Upper lobe of left lung (tissue), 6 donors: ENCODE measurements at regions not wholly inside any gene's neighbourhood (a gene's known extent, or its start where the extent isn't known, plus 50 kb on each side); places are given as distances from the start of the nearest gene placed in this dataset.

Experiments used
- ATAC-seq, 2 donors: fragments of 200-7000 bp; cut with Tn5 transposase; one replicate each; pipeline ENCODE4 v1.9.1; 2022; ENCODE audit warnings: mild to moderate bottlenecking in 2 of 2, moderate library complexity in 2 of 2; ENCODE audit not compliant: low FRiP score in 2 of 2
- DNase-seq, 2 donors: peaks; one replicate each; pipeline ENCODE4 v3.0.0-alpha.2; 2019 to 2020
- H3K27ac ChIP-seq, 4 donors: fragments of 200-600 bp; sonication (generic); one replicate each; pipeline ENCODE4 v1.5.1; 2016 to 2019
- H3K27me3 ChIP-seq, 4 donors: fragments of 200-600 bp; sonication (generic); one replicate each; pipeline ENCODE4 v1.5.1; 2017 to 2019
- H3K36me3 ChIP-seq, 4 donors: fragments of 200-600 bp; sonication (generic); one replicate each; pipeline ENCODE4 v1.5.1; 2016 to 2019
- H3K4me1 ChIP-seq, 4 donors: fragments of 200-600 bp; sonication (generic); one replicate each; pipeline ENCODE4 v1.5.1; 2018 to 2019
- H3K4me3 ChIP-seq, 4 donors: fragments of 200-600 bp; sonication (generic); one replicate each; pipeline ENCODE4 v1.5.1; 2017 to 2019; ENCODE audit warnings: mild to moderate bottlenecking in 2 of 4, moderate library complexity in 1 of 4
- H3K9me3 ChIP-seq, 4 donors: fragments of 200-600 bp; sonication (generic); one replicate each; pipeline ENCODE4 v1.5.1; 2018 to 2019
- EP300 ChIP-seq, 4 donors: sonication (generic); formaldehyde crosslinking; IDR thresholded peaks; one replicate each; pipeline ENCODE4 v1.5.1; 2017; ENCODE audit warnings: antibody characterized with exemption in 4 of 4, control low read depth in 2 of 4
- POLR2A ChIP-seq, 4 donors: fragments of 450-650 bp; IDR thresholded peaks; one replicate each; pipeline ENCODE4 v1.5.1; 2016 to 2017; ENCODE audit warnings: antibody characterized with exemption in 4 of 4, mild to moderate bottlenecking in 2 of 4
- POLR2AphosphoS5 ChIP-seq, 2 donors: sonication (generic); formaldehyde crosslinking; IDR thresholded peaks; one replicate each; pipeline ENCODE4 v1.5.1; 2017; ENCODE audit warnings: antibody characterized with exemption in 2 of 2
- WGBS, 2 donors: methylation state at CpG; one replicate each; pipeline ENCODE4 v1.1.5; 2017 to 2018; 5-methylcytosine and 5-hydroxymethylcytosine counted together
- TF ChIP-seq, protein P1 (sequence below), 6 experiments: fragments of 450-650 bp in 4 of 6; fragments of 200-600 bp in 2 of 6; sonication (generic) in 2 of 6; IDR thresholded peaks; one replicate each; pipeline ENCODE4 v1.5.1; 2016 to 2019; ENCODE audit warnings: antibody characterized with exemption in 6 of 6
- donor health status: DM: no; HTN: no; CAD: no; lungs with moderate emphysema.
- donor health status: DM: no; HTN: yes; CAD: no; lungs with severe emphysema.

DNA sequence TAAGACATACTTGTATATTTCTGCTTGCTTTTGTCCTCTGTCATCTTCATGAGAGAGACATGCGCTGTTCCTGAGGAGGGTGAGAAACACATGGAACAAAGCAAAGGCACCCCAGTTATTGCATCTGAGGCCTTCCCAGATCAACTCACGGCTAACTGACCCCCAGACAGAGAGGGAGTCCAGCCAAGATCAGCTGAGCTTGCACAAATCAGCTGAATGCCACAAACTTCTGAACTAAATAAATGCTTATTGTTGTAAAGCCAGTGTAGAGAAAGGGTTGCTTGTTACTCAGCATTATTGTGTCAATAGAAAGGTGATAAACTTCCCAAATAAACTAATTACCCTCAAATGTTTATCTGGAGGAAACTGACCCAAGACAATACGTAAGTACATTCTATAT, 163.8 kb downstream of the BTC start:
- WGBS, 2 donors, result 86 to 92% methylated on average over 3 of the region's 3 CpGs
- no peak for TF ChIP-seq POLR2A (IDR thresholded peaks at IDR 0.05)
- TF ChIP-seq EP300 (IDR thresholded peaks at IDR 0.05), result no peak
- TF ChIP-seq POLR2AphosphoS5 (IDR thresholded peaks at IDR 0.05), result no peak
- TF ChIP-seq, protein P1, sequence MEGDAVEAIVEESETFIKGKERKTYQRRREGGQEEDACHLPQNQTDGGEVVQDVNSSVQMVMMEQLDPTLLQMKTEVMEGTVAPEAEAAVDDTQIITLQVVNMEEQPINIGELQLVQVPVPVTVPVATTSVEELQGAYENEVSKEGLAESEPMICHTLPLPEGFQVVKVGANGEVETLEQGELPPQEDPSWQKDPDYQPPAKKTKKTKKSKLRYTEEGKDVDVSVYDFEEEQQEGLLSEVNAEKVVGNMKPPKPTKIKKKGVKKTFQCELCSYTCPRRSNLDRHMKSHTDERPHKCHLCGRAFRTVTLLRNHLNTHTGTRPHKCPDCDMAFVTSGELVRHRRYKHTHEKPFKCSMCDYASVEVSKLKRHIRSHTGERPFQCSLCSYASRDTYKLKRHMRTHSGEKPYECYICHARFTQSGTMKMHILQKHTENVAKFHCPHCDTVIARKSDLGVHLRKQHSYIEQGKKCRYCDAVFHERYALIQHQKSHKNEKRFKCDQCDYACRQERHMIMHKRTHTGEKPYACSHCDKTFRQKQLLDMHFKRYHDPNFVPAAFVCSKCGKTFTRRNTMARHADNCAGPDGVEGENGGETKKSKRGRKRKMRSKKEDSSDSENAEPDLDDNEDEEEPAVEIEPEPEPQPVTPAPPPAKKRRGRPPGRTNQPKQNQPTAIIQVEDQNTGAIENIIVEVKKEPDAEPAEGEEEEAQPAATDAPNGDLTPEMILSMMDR (IDR thresholded peaks at IDR 0.05), result no peak
- DNase-seq, result no peak
- no peaks in the 10 kb centered on the region for H3K27me3 ChIP-seq
- no peaks in the 10 kb centered on the region for H3K36me3 ChIP-seq
- ATAC-seq, result no peak
- no peaks in the 10 kb centered on the region for H3K9me3 ChIP-seq
- no peak overlapping the region for H3K4me3 ChIP-seq
- H3K27ac ChIP-seq, result no peak overlapping the region
- peaks cover 5 to 14% (median 13%) of the 10 kb centered on the region in 4 donors for H3K4me1 ChIP-seq

- Histone ChIP-seq H3K9me3 (no peaks in the 10 kb centered on the region), H3K27ac (no peak overlapping the region), H3K27me3 (no peaks in the 10 kb centered on the region), H3K36me3 (no peaks in the 10 kb centered on the region), H3K4me3 (no peak overlapping the region), H3K4me1 (peaks cover 5 to 14% (median 8%) of the 10 kb centered on the region in 4 donors)
- WGBS, 2 donors, result 83 to 89% methylated on average over 2 of the region's 2 CpGs
- TF ChIP-seq, protein P1 (IDR thresholded peaks at IDR 0.05), result no peak
- TF ChIP-seq POLR2AphosphoS5 (IDR thresholded peaks at IDR 0.05), result no peak
- TF ChIP-seq POLR2A (IDR thresholded peaks at IDR 0.05), result no peak
- ATAC-seq, result no peak
- DNase-seq, result no peak
Measured at GRCh38 chr4:74631338-74631737, 163.0 kb downstream of the BTC start.

- H3K27me3 ChIP-seq, result no peaks in the 10 kb centered on the region
- no peak overlapping the region for H3K27ac ChIP-seq
- no peak overlapping the region for H3K4me3 ChIP-seq
- peaks cover 5 to 14% (median 8%) of the 10 kb centered on the region in 4 donors for H3K4me1 ChIP-seq
- TF ChIP-seq EP300 (IDR thresholded peaks at IDR 0.05), result no peak
- TF ChIP-seq POLR2A (IDR thresholded peaks at IDR 0.05), result no peak
- TF ChIP-seq, protein P1 (IDR thresholded peaks at IDR 0.05), result no peak
- no peak for ATAC-seq
- H3K9me3 ChIP-seq, result no peaks in the 10 kb centered on the region
- H3K36me3 ChIP-seq, result no peaks in the 10 kb centered on the region
- no peak for DNase-seq
Measured at GRCh38 chr4:74631988-74632387, 162.3 kb downstream of the BTC start.

DNA sequence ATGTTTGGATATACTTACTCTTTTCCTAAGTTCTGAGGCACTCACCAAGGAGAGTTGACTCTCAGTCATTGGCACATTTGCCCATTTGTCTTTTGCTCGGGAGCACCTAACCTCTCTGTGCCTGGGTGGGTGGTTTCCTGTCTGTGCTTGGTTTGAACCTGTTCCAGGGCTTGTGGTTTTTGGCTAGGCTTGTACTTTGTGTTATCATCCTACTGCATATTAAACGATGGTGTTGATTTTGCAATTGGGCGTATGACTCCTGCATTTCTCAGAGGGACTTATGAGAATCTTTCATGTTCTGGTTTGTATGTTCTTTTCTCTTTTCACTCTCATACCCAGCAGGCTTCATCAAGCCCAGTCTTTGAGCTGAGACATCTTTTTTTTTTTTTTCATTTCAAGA, 161.7 kb downstream of the BTC start:
- Histone ChIP-seq H3K9me3 (no peaks in the 10 kb centered on the region), H3K4me1 (peaks cover 5 to 14% (median 6%) of the 10 kb centered on the region in 4 donors), H3K27ac (no peak overlapping the region), H3K27me3 (no peaks in the 10 kb centered on the region), H3K4me3 (no peak overlapping the region), H3K36me3 (no peaks in the 10 kb centered on the region)
- peak in 1 of 2 donors; percentile 83 for ATAC-seq
- TF ChIP-seq POLR2AphosphoS5 (IDR thresholded peaks at IDR 0.05) (peak; percentile 29 to 47), POLR2A (IDR thresholded peaks at IDR 0.05) (no peak), EP300 (IDR thresholded peaks at IDR 0.05) (peak in 1 of 4 donors; percentile 39)
- TF ChIP-seq, protein P1 (IDR thresholded peaks at IDR 0.05), result no peak
- WGBS, 2 donors, result 5 to 14% methylated on average over 3 of the region's 3 CpGs
- DNase-seq, result peak in 1 of 2 donors; percentile 65

- Histone ChIP-seq H3K9me3 (no peaks in the 10 kb centered on the region), H3K36me3 (no peaks in the 10 kb centered on the region), H3K4me1 (peaks cover 5 to 14% (median 8%) of the 10 kb centered on the region in 4 donors), H3K4me3 (no peak overlapping the region), H3K27ac (no peak overlapping the region), H3K27me3 (no peaks in the 10 kb centered on the region)
- ATAC-seq (no peak), DNase-seq (no peak)
- 92 to 94% methylated on average over 2 of the region's 2 CpGs for WGBS, 2 donors
- no peak for TF ChIP-seq POLR2A (IDR thresholded peaks at IDR 0.05)
- TF ChIP-seq POLR2AphosphoS5 (IDR thresholded peaks at IDR 0.05), result no peak
- TF ChIP-seq EP300 (IDR thresholded peaks at IDR 0.05), result no peak
Measured at GRCh38 chr4:74635074-74635473, 159.2 kb downstream of the BTC start.
